ENCODE measurements at regions not wholly inside any gene's neighbourhood (a gene's known extent, or its start where the extent isn't known, plus 50 kb on each side); places are given as distances from the start of the nearest gene placed in this dataset.

DNA sequence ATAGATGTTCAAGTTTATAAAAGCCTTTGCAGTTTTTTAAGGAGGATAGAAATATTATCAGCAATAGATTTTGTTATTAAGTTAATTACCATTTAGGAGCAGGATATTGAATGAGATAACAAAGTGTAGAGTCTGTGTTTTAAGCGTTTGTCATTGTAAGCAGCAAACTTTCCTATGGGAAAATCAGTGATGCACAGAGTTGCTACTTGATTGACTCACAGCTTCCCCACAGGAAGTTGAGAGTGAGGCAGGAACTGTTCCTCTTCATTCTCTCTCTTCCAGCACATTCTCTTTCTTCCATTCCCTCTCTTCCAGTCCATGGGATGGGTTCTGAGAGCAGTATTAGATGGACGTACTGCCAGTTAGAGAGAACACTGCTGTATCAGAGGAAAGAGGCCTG is 867.7 kb upstream of the AGA start:
- DNase-seq = no peak

- no peak for DNase-seq
Observed at GRCh38 chr4:178311997-178312396, 869.8 kb upstream of the AGA start.

- no peak for DNase-seq
Observed at GRCh38 chr4:178314287-178314686, 872.0 kb upstream of the AGA start.

DNA sequence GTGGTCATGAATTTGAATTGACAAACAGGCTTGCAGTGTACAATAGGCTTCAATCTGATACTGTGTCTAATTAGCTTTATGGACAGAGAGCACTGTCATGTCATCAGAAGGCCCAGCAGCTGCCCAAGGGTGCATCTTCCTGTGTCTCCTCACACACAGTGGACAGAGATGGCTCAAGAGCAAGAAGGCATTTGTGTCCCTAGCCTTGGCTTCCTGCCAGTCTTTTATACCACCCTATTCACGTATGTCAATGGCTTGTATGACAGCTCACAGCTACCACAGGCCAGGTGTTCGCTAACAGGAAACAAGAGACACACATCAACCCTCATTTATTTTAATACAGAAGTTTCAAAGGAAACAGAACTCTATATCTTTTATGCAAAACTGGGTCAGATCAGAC is 874.0 kb upstream of the AGA start:
- no peak for DNase-seq

- no peak for DNase-seq
Observed at GRCh38 chr4:178320003-178320402, 877.8 kb upstream of the AGA start.

DNA sequence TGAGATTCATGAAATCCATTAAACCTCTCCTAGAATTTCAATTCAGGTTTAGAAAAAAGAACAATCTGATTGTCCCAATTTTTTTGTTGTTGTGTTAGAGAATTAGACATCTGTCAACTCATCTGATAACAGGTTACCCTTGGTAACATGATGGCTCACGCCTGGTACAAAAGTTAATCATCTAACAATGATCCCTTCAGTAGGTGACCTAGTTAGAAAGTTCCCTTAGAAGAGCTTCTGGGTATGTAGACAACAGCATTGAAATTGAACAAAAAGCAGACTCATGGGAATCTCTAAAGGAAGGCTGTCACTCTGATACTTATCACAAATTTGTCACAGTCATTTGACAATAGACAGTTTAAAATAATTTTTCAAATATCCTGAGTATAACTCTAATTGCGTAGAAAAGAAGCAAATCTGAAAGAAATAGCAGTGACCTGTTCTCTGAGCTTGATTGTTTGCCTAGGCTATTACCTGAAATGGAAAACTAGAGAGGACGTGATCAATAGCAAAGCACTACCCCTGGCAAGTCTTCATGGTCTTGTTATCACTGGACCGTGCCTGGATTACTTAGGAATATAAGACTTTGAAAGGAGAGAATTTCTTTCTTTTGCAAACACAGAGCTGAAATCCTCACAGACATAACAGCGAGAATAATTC is 880.4 kb upstream of the AGA start:
- no peak for DNase-seq

- no peak for DNase-seq
Observed at GRCh38 chr4:178329226-178329872, 887.1 kb upstream of the AGA start.

DNA sequence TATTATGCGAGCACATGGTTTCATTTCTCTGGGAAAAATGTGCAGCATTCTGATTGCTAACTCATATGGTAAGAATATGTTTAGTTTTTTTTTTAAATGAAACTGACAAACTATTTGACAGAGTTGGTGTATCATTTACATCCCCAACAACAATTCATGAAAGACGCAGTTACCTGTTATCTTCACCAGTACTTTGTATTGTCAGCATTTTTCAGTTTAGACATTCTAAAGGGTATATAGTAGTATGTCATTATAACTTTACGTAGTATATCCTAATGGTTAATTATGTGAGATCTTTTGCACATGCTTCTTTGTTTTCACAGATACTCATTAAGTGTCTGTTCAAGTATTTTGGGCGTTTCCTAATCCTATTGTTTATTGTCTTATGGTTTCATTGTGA is 891.1 kb upstream of the AGA start:
- DNase-seq = no peak

GRCh38 chr4:178339769-178340168 is 897.5 kb upstream of the AGA start:
- no peak for DNase-seq

DNA sequence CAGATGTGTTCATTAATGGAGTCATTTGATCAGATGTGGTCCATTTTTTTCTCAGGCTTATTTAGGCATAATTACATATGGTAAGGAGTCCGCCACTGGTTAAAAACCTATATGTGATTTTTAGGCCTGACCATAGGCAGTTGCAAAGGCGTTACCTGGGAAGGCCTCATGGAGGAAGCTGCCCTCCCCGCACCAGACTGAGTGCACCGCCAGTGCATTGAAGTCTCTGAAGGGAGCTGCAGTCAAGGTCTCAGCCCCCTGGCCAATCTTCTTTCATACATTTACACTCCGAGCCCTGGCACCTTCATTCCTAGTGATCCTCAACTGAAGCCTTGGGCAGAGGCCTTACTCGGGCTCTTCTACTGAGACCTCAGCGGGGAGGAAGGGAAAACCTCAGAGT is 898.2 kb upstream of the AGA start:
- DNase-seq = no peak

- no peak for DNase-seq
Observed at GRCh38 chr4:178344096-178344495, 901.9 kb upstream of the AGA start.

- DNase-seq = no peak
Observed at GRCh38 chr4:178347111-178347510, 904.9 kb upstream of the AGA start.

DNA sequence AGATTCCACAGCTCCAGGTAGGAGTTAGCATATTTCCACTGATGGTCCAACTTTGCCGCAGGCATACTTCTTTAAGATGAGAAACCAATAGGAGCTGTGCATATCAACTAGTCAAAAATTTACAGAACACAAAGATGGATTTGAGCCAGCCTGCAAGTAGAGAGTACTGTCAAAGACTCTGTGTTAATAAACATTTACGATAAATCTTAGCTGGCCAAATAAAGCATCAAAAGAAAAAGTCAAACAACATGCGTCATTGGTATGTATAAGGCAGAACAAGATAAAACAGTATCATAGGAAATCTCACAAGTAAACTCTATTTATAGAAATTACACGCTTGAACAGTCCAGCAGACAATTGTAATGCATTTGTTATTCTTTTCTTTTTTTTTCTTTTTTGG is 907.4 kb upstream of the AGA start:
- DNase-seq = no peak

- DNase-seq = no peak
Observed at GRCh38 chr4:178351185-178351584, 908.9 kb upstream of the AGA start.

- no peak for DNase-seq
Observed at GRCh38 chr4:178356725-178357124, 914.5 kb upstream of the AGA start.

GRCh38 chr4:178385481-178385880 is 943.2 kb upstream of the AGA start:
- no peak for DNase-seq

GRCh38 chr4:178387756-178388155 is 945.5 kb upstream of the AGA start:
- DNase-seq = no peak

GRCh38 chr4:178395798-178396197 is 953.6 kb upstream of the AGA start:
- no peak for DNase-seq

DNA sequence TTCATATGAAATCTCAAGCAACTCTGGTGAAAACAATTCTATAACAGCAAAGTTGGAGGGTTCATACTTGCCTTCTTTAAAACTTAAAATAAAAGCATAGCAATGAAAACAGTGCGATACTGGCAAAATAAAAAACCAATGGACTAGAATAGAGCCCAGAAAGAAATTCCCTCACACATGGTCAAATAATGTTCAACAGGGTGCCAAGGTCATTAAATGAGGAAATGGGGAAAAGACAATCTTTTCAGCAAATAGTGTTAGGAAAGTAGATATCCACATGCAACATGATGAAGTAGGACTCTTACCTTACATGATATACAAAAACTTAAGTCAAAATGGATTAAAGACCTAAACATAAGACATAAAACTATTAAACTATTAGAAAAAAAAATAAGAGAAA is 970.2 kb upstream of the AGA start:
- no peak for DNase-seq

DNA sequence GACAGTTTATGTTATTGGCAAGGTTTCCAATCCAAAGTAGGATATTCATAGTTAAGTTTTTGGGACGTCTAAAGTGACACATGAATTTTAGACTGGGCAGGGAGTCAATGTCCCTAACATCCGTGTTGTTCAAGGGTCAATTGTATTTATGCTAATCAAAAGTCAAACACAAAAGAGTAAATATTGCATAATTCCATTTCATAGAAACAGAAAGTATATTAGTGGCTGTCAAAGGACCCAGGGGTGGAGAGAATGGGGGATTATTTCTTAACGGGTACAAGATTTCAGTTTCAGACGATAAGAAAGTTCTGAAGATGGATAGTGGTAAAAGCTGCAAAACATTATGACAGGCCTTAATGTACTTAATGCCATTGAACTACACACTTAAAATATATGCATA is 971.8 kb upstream of the AGA start:
- DNase-seq = no peak

DNA sequence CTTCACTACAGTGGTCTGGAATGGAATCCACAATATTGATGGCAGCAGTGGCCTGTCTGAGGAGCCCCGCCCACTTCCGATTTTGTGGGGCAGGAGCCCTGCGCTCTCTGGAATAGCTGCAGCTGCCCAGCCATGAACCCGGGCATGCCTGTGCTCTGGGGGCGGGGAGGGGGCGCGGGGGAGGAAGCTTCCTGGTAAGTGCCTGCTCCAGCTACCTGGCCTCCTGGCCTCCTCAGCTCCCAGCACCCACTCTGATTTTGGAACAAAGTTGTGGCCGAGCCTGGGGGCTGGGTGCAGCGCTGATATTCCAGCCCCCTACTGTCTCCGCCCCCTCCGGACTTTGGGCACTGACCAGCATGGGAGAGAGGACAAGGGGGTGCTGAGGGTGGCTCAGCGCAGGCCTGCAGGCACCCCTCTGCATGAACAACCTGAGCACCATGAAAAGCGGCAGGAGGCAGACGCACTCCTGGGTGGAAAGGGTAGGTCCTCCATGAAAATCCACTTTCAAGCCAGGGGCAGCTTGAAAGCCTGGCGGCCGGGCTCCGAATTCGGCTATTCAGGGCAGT is 972.7 kb upstream of the AGA start:
- no peak for DNase-seq

GRCh38 chr4:178415925-178416324 is 973.7 kb upstream of the AGA start:
- no peak for DNase-seq

GRCh38 chr4:178423366-178423765 is 981.1 kb upstream of the AGA start:
- no peak for DNase-seq

DNA sequence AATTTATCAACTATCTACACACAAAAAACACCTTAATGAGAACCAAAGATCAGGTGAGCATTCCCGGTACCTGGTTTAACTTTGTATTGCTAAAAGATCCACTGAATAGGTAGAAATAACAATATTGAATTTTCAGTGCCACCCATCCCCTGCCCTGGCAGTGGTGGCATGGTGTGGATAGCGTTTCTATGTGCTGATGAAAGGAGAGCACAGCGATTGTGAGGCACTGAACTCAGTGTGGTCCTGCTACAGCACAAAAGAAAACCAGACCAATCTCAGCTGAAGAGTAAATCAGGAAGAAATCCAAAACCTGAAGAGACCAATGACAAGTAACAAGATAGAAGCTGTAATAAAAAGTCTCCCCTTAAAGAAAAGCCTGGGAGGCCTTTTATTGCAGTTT is 984.6 kb upstream of the AGA start:
- no peak for DNase-seq

DNA sequence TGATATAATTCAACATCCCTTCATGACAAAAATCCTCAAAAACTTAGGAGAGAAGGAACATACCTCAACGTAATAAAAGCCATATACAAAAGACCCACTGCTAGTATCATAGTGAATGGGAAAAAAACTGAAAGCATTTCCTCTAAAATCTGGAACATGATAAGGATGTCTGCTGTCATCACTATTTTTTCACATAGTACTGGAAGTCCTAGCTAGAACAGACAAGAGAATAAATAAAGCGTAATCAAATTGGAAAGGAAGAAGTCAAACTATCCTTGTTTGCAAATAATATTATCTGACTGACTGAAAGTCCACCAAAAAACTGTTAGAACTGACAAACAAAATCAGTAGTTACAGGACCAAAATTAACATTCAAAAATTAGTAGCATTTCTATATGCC is 985.4 kb upstream of the AGA start:
- DNase-seq = no peak
